Heart left ventricle (tissue), 13 donors: ENCODE measurements at regions not wholly inside any gene's neighbourhood (a gene's known extent, or its start where the extent isn't known, plus 50 kb on each side); places are given as distances from the start of the nearest gene placed in this dataset.

Source experiments
- CTCF ChIP-seq, 12 donors: fragments of 200-600 bp; sonication (generic) in 4 of 12; IDR thresholded peaks; one replicate each; pipeline versions ENCODE4 v1.5.0 to v1.8.0; 2018 to 2022; ENCODE audit warnings: antibody characterized with exemption in 12 of 12, mild to moderate bottlenecking in 5 of 12
- POLR2A ChIP-seq, 2 donors: fragments of 450-650 bp; IDR thresholded peaks; one replicate each; pipeline ENCODE4 v1.6.1; 2017; ENCODE audit warnings: antibody characterized with exemption in 2 of 2, mild to moderate bottlenecking in 2 of 2, moderate library complexity in 2 of 2
- donor health status: ischemic (EF 13 %, LVEDD 7.1; RV severe dilation, severe dysfunction).
- donor health status: DM: no; HTN: yes; CAD: no.
- donor health status: DM: no; HTN: no; CAD: no.
- donor health status: ischemic (EF 25% LVEDD 6.9; RV normal size, moderate dysfunction).
- donor health status: ischemic (EF 25% LVEDD 5.7; RV mildly dilated, moderate dysfunction).
- donor health status: ischemic (EF 35%, LVEDD 5.7; RV mildly dilated, moderate dysfunction).
- donor health status: nonischemic (EF 11% LVEDD 7.7; RV severe dilation, severe dysfunction).
- donor health status: DM: yes; HTN: yes; CAD: no.
- donor health status: PGD.
- donor health status: ischemic (EF 29% LVEDD 5.4; RV normal size, mild dysfunction).
- donor health status: nonischemic (EF 23%, LVEDD 6.1; RV moderate dilation, normal function).

DNA sequence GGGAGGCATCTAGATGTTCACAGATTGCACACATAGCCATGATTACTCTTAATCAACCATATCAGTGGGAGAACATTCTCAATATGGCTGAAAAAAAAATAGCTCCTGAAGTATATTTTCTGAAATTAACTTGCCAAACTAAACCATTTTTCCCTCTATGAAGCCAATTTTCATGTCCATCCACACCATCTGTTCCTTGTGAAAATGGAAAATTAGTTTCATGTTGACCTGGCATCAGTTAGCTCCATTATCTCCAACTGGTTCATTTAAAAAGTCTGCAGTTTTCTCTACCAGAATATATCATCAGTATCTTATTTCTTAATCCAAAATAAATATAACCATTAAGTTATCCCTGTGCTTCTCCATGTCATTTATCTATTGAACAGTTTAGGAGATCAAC lies 138.8 kb upstream of the CDH10 start:
- no peak for TF ChIP-seq POLR2A (IDR thresholded peaks at IDR 0.05)
- TF ChIP-seq CTCF (IDR thresholded peaks at IDR 0.05), result no peak
